SJSA1 (cell line): ENCODE measurements at regions not wholly inside any gene's neighbourhood (a gene's known extent, or its start where the extent isn't known, plus 50 kb on each side); places are given as distances from the start of the nearest gene placed in this dataset.
A peak's percentile ranks its signal among the peaks of the same experiment; 100 is the strongest.
"Not testable (repeated sequence)": the region's sequence is repeated elsewhere in the genome, so short reads cannot be mapped to it uniquely, and the experiment has no call there.

ENCODE experiments used
- DNase-seq, 2 experiments: peaks; one replicate each; pipeline ENCODE4 v3.0.0-alpha.2; 2015 to 2020; ENCODE audit warnings: low spot score in 2 of 2, low read depth in 1 of 2
- H3K27ac ChIP-seq: fragments of 250-450 bp; sonication (Bioruptor Pico); 2 replicates; pipeline ENCODE4 v1.5.1; 2020; ENCODE audit warnings: mild to moderate bottlenecking, moderate library complexity
- H3K27me3 ChIP-seq: fragments of 250-450 bp; sonication (Bioruptor Pico); replicated peaks from 2 replicates; pipeline ENCODE4 v1.5.1; 2020; ENCODE audit warnings: mild to moderate bottlenecking, moderate library complexity
- H3K36me3 ChIP-seq: fragments of 250-450 bp; sonication (Bioruptor Pico); 2 replicates; pipeline ENCODE4 v1.5.1; 2020; ENCODE audit warnings: mild to moderate bottlenecking
- H3K4me1 ChIP-seq: fragments of 250-450 bp; sonication (Bioruptor Pico); replicated peaks from 2 replicates; pipeline ENCODE4 v1.6.1; 2021; ENCODE audit warnings: mild to moderate bottlenecking
- H3K4me3 ChIP-seq: fragments of 250-450 bp; sonication (Bioruptor Pico); 2 replicates; pipeline ENCODE4 v1.5.1; 2020; ENCODE audit warnings: mild to moderate bottlenecking
- H3K9me3 ChIP-seq: fragments of 250-450 bp; sonication (Bioruptor Pico); replicated peaks from 2 replicates; pipeline ENCODE4 v1.5.1; 2020; ENCODE audit warnings: mild to moderate bottlenecking

DNA sequence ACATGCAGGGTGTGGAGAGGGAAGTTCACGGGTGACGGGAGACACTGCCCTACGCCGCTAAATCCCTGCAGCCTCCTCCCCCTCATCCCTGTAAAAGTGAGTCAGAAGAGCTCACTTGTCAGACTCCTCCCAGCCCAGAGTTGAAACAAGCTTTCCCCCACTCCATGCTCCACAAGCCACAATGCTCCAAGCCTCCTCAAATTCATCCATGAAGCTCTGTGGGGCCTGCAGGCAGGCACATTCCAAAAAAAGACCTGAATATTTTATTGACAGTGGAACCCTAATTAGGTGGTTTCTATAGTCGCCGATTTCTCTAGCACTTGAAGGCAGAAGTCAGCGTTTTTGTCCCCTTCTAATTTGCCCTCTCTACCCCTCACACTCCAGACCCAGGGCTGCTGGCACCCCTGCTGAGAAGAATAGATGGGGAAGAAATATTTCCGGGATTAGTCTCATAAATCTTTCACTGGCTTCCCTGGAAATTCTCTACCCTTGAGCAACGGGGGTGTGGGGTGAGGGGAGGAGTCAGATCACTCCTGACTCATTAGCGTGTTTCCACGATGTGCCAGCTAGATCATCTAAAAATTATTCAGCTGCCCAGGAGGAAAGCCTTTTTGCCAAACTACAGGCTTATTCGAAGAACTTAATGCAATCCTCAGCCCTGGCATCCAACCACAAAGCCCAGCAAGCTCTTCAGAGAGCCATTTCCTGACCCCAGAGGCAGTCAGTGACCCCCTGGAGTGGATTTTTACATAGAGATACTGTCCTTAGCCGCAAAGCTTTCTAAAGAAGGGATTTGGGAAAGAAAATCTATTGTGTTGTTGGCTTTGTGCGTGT, 97.1 kb downstream of the ENC1 start:
- DNase-seq, result peak; percentile 79 to 87
- H3K4me1 ChIP-seq, result peaks cover 43% of the 10 kb centered on the region
- no peak overlapping the region for H3K4me3 ChIP-seq

DNA sequence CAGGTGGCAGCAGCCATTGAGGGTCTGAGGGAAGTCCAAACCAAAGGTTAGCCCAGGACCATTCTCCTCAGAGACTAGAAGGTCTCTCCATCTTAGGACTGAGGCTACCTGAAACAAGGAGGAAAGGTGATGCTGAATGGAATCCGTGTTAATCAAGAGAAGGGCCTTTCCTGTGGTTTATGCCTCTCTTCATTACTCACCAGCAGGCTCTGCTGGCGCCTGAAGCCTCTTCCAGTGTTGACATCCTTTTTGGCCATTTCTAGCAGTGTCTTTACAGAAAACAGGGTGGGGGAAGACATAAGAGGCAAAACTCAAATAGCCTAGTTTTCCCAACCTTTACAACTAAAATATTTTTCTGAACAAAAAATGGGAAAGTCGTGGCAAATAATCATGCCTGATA, 98.0 kb downstream of the ENC1 start:
- DNase-seq, result peak in 1 of 2 experiments; percentile 18

More for the DNA sequence above, 97.1 kb downstream of the ENC1 start:
- H3K36me3 ChIP-seq, result 0 out of 2 replicates have a peak, but pooled peaks cover 2% of the 10 kb centered on the region
- H3K27ac ChIP-seq, result peak overlapping the region; percentile 72
- no peaks in the 10 kb centered on the region for H3K9me3 ChIP-seq
- no peaks in the 10 kb centered on the region for H3K27me3 ChIP-seq

DNA sequence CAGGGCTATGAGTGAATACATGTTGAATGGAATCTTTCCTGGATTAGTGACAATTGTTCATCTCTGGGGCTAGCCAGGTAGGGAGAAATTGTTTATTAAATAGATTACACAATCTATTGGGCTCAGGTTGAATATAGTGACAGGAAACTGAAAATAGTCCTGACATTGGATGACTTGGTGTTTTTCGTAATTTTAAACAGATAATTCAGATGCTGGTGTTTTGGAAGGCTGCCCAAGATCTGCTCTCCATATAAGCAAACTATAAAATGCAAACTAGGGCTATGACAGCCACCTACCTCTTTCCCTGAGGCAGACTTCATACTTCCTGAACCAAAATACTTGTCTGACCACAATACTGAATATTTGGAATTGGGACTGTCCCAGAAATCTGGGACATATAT, 99.1 kb downstream of the ENC1 start:
- H3K9me3 ChIP-seq, result no peaks in the 10 kb centered on the region
- no peaks in the 10 kb centered on the region for H3K27me3 ChIP-seq
- peak in 1 of 2 experiments; percentile 42 for DNase-seq
- peaks cover 43% of the 10 kb centered on the region for H3K4me1 ChIP-seq
- no peak overlapping the region for H3K4me3 ChIP-seq
- 0 out of 2 replicates have a peak, but pooled peaks cover 2% of the 10 kb centered on the region for H3K36me3 ChIP-seq
- H3K27ac ChIP-seq, result peak overlapping the region; percentile 64

More for the DNA sequence above, 98.0 kb downstream of the ENC1 start:
- Histone ChIP-seq H3K27me3 (no peaks in the 10 kb centered on the region), H3K27ac (peak overlapping the region; percentile 72), H3K4me3 (no peak overlapping the region), H3K36me3 (0 out of 2 replicates have a peak, but pooled peaks cover 2% of the 10 kb centered on the region), H3K9me3 (no peaks in the 10 kb centered on the region), H3K4me1 (peaks cover 43% of the 10 kb centered on the region)

DNA sequence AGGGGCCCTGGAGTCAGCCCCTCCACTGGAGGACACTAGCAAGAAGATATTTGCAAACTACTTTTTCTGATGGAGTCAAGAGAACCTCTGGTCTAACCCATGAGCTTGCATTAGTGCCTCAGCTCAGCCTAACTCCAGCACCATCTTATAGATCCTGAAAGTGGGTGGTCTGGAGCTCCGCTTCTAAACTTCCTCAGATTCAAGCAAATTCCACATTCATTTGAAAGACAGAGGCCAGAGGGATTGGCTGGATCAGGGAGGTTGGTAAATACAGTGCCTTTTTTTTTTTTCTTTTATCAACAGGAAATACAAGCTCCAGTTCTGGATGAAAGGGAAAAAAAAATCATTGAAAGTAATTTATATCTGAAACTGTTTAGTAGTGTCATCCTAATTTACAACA, 99.9 kb downstream of the ENC1 start:
- DNase-seq, result peak in 1 of 2 experiments; percentile 45

DNA sequence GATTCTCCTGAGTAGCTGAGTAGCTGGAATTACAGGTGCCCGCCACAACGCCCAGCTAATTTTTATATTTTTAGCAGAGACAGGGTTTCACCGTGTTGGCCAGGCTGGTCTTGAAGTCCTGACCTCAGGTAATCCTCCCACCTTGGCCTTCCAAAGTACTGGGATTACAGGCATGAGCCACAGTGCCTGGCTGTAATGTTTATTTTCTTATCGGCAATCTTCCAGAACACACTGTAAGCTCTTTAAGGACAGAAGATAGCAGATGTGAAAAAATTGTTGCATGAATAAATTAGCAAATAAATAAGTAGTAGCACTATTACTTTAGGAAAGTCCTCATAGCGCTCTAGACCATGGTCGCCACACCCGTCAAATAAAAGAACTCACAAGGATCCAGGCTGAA, 100.5 kb downstream of the ENC1 start:
- DNase-seq, result peak in 1 of 2 experiments; percentile 15
- H3K9me3 ChIP-seq, result no peaks in the 10 kb centered on the region
- peak overlapping the region; percentile 64 for H3K27ac ChIP-seq
- peaks cover 43% of the 10 kb centered on the region for H3K4me1 ChIP-seq
- H3K4me3 ChIP-seq, result no peak overlapping the region
- H3K36me3 ChIP-seq, result 0 out of 2 replicates have a peak, but pooled peaks cover 2% of the 10 kb centered on the region
- no peaks in the 10 kb centered on the region for H3K27me3 ChIP-seq

More for the DNA sequence above, 99.9 kb downstream of the ENC1 start:
- H3K27ac ChIP-seq, result peak overlapping the region; percentile 64
- H3K4me1 ChIP-seq, result peaks cover 43% of the 10 kb centered on the region
- H3K27me3 ChIP-seq, result no peaks in the 10 kb centered on the region
- no peak overlapping the region for H3K4me3 ChIP-seq
- H3K36me3 ChIP-seq, result 0 out of 2 replicates have a peak, but pooled peaks cover 2% of the 10 kb centered on the region
- no peaks in the 10 kb centered on the region for H3K9me3 ChIP-seq

DNA sequence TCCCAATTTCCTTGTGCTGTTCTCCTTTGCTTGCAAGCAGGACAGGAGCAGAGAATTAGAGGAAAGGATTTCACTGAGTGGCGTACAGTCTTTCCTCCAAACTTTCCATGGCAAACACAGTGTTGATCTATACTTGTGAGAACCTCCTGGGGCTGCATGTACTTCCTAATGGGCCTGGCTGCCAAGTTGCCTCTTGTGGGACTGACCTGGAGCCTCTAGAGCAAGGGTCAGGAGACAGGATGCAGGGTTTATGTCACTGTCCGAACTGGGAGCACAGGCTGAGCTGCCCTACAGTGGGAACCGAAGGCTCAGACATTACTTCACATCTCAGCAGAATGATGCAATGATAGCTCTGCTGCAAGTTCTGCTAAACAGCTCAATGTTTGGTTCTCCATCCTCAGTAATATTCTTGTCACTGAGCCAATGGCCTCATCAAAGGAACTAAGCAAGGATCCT, 102.3 kb downstream of the ENC1 start:
- no peak overlapping the region for H3K27ac ChIP-seq
- peaks cover 33% of the 10 kb centered on the region for H3K4me1 ChIP-seq
- H3K27me3 ChIP-seq, result no peaks in the 10 kb centered on the region
- DNase-seq, result no peak
- 0 out of 2 replicates have a peak, but pooled peaks cover 2% of the 10 kb centered on the region for H3K36me3 ChIP-seq
- no peaks in the 10 kb centered on the region for H3K9me3 ChIP-seq
- no peak overlapping the region for H3K4me3 ChIP-seq

DNA sequence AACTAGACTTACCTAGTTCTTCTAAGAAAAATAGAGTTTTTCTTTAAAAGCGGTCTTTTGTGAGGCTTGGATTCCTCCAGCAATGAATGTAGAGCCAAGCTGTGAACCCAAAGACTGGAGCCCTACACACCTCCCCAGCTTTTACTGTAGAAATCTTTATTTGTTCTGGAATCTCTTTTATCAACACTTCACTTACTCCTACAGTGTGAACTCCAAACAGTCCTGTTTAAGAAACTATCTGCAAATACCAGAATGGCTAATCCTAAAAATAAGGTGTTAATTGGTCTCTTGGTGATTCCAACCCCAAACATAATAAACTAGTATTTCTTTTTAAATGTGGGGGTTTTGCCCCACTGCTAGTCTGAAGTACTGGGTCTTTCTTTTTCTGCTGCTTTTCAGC, 103.9 kb downstream of the ENC1 start:
- Histone ChIP-seq H3K4me3 (no peak overlapping the region), H3K27ac (no peak overlapping the region), H3K4me1 (peaks cover 17% of the 10 kb centered on the region), H3K36me3 (0 out of 2 replicates have a peak, but pooled peaks cover 2% of the 10 kb centered on the region), H3K27me3 (no peaks in the 10 kb centered on the region), H3K9me3 (peaks cover 7% of the 10 kb centered on the region; the same call in 1 of the 2 replicates)
- DNase-seq, result no peak

DNA sequence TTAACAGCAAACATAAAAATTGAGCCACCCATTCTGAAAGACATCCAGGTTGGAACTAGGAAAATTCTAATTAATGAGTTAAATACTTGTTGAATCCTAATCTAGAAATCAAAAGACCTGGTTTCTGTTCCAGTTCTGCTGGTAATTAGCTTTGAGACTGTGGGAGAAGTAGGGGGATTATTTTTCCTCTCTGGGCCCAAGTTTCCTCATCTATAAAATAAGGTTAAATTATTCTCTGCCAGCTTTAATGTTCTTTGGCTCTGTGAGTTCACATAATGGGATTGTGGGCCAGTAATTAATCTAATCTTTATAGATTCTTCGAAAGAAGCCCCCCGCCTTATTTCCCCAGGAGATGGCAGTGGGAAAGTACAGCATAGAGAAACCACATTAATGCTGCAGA, 104.6 kb downstream of the ENC1 start:
- Histone ChIP-seq H3K27me3 (no peaks in the 10 kb centered on the region), H3K27ac (no peak overlapping the region), H3K9me3 (peaks cover 7% of the 10 kb centered on the region; the same call in 1 of the 2 replicates), H3K4me1 (peaks cover 9% of the 10 kb centered on the region), H3K36me3 (no peaks in the 10 kb centered on the region), H3K4me3 (no peak overlapping the region)
- DNase-seq, result no peak

DNA sequence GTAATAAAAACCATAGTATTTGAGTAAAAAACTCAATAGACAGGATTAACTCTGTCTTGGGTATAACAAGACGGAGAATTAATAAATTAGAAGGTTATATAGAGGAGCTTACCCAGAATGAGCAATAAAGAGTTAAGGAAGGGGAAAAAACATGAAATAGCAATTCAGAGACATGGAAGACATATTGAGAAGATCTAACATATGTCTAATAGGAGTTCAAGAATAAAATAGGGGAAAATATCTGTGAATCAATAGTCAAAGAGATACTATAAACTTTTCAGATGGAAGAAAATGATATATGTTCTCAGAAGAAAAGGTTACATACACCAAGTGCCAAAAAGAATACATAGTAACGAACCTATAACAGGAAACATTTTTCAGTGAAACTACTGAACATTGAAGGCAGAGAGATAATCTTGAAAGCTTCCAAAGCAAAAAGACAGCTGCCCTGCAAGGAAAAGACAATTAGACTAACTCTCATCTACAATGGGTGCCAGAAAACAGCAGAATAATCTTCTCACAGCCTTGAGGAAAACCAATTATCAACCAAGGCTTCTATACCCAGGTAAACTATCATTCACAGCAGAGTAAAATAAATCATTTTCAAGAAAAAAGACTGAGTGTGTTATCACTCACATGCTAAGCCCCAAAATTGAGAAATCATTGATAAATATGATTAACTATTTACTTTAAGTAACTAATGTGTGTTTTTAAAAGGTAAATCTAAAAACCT, 106.0 kb downstream of the ENC1 start:
- no peak for DNase-seq
- H3K4me3 ChIP-seq, result no peak overlapping the region
- H3K27me3 ChIP-seq, result no peaks in the 10 kb centered on the region
- no peaks in the 10 kb centered on the region for H3K4me1 ChIP-seq
- H3K27ac ChIP-seq, result no peak overlapping the region
- H3K36me3 ChIP-seq, result no peaks in the 10 kb centered on the region
- peaks cover 7% of the 10 kb centered on the region; the same call in 1 of the 2 replicates for H3K9me3 ChIP-seq

DNA sequence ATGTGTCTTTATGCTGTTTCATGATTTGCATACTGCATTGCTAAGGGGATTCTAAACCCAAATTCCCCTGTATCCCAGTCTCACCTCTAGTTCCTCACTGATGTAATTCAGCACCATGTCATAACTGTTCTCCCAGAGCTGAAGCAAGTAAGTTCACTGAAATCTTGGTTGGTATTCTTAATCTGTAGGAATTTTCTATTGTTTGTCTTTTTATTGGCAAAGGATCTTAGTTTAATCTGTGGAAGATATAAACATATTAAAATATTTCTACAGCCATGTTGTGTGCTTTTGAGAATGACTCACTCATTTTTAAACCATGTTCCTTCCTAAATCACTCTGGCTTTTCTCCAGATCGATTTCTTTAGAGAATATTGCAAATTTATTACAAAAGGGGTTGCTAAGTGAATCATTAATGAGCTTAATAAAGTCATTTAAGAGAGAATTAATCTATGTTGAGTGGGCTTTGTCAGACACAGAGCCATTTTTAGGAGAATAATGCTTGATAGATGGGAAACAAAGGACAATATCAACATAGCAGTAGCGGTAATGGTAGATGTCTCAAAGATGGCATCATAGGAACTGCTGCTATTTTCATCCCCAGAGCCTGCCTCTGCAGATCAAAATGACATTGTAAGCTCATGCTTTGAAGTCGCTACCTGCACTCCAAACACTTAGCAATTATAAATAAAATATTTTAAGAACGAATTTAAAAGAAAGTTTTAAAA, 110.0 kb downstream of the ENC1 start:
- H3K36me3 ChIP-seq, result no peaks in the 10 kb centered on the region
- H3K4me3 ChIP-seq, result no peak overlapping the region
- H3K27me3 ChIP-seq, result no peaks in the 10 kb centered on the region
- DNase-seq, result no peak
- H3K27ac ChIP-seq, result no peak overlapping the region
- H3K4me1 ChIP-seq, result no peaks in the 10 kb centered on the region
- peaks cover 7% of the 10 kb centered on the region; the same call in 1 of the 2 replicates for H3K9me3 ChIP-seq

DNA sequence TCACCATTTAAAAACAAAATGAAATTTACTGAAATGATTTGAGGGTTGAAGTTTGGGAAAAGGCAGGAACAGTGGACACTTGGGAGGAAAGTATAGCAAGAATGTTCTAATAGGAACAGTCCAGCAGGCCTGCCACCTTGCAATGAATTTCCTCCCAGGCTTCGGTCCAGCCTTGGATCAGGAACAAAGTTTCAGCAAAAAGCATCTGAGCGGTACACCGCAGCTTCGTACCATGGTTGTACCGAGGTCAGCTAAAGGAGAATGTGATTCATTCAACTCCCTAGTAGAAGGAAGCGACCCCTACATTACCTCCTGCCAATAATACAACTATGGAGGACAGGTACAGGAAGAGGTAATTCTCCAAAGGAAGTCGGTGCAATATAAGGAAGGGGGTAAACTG, 111.4 kb downstream of the ENC1 start:
- no peak for DNase-seq
- H3K9me3 ChIP-seq, result peaks cover 7% of the 10 kb centered on the region
- H3K27me3 ChIP-seq, result no peaks in the 10 kb centered on the region
- H3K4me3 ChIP-seq, result no peak overlapping the region
- H3K4me1 ChIP-seq, result no peaks in the 10 kb centered on the region
- no peaks in the 10 kb centered on the region for H3K36me3 ChIP-seq
- no peak overlapping the region for H3K27ac ChIP-seq

DNA sequence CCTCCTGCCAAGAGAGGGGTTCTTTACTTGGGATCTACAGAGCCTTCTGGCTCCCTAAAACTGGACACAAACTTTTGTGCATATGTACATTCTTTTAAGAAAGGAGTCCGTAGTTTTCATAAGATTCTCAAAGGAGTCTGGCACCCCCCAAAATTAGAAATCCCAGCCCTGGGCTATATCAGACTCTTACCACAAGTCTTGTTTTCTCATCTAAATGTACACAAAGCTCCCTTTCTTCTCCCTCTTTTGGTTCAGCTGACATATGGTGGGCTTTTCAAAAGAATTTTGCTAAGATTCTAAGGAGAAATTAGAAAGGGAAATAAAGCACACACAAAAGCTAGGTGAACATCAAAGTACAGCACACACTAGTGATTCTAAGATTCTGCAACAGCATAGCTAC, 114.4 kb downstream of the ENC1 start:
- H3K4me3 ChIP-seq, result no peak overlapping the region
- H3K27ac ChIP-seq, result no peak overlapping the region
- no peaks in the 10 kb centered on the region for H3K4me1 ChIP-seq
- DNase-seq, result no peak
- H3K36me3 ChIP-seq, result no peaks in the 10 kb centered on the region
- H3K27me3 ChIP-seq, result no peaks in the 10 kb centered on the region
- H3K9me3 ChIP-seq, result no peaks in the 10 kb centered on the region; the same call in 1 of the 2 replicates

DNA sequence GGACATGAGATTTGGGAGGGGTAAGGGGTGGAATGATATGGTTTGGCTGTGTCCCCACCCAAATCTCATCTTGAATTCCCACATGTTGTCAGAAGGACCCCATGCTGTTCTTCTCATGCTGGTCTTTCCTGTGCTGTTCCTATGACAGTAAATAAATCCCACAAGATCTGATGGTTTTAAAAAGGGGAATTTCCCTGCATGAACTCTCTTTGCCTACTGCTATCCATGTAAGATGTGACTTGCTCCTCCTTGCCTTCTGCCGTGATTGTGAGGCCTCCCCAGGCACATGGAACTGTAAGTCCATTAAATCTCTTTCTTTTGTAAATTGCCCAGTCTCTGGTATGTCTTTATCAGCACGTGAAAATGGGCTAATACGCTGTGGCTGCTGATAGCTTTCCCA, 115.8 kb downstream of the ENC1 start:
- H3K4me1 ChIP-seq, H3K4me3 ChIP-seq, H3K27me3 ChIP-seq, H3K36me3 ChIP-seq, H3K9me3 ChIP-seq, DNase-seq, H3K27ac ChIP-seq: not testable (repeated sequence)
